Stomach (tissue), 4 donors: ENCODE measurements at regions not wholly inside any gene's neighbourhood (a gene's known extent, or its start where the extent isn't known, plus 50 kb on each side); places are given as distances from the start of the nearest gene placed in this dataset.

Source experiments
- POLR2A ChIP-seq, 4 donors: fragments of 450-650 bp; IDR thresholded peaks; one replicate each; pipeline ENCODE4 v1.6.1; 2016; ENCODE audit warnings: antibody characterized with exemption in 4 of 4, control low read depth in 2 of 4, mild to moderate bottlenecking in 1 of 4, moderate library complexity in 1 of 4
- TF ChIP-seq, protein P1 (sequence below), 7 experiments: fragments of 450-650 bp in 4 of 7; fragments of 200-600 bp in 3 of 7; sonication (generic) in 3 of 7; IDR thresholded peaks; one replicate each; pipeline ENCODE4 v1.5.1; 2016 to 2019; ENCODE audit warnings: antibody characterized with exemption in 7 of 7, control low read depth in 2 of 7, mild to moderate bottlenecking in 1 of 7

GRCh38 chr16:35215287-35215686 lies 1755.9 kb downstream of the TP53TG3F start:
- TF ChIP-seq, protein P1, sequence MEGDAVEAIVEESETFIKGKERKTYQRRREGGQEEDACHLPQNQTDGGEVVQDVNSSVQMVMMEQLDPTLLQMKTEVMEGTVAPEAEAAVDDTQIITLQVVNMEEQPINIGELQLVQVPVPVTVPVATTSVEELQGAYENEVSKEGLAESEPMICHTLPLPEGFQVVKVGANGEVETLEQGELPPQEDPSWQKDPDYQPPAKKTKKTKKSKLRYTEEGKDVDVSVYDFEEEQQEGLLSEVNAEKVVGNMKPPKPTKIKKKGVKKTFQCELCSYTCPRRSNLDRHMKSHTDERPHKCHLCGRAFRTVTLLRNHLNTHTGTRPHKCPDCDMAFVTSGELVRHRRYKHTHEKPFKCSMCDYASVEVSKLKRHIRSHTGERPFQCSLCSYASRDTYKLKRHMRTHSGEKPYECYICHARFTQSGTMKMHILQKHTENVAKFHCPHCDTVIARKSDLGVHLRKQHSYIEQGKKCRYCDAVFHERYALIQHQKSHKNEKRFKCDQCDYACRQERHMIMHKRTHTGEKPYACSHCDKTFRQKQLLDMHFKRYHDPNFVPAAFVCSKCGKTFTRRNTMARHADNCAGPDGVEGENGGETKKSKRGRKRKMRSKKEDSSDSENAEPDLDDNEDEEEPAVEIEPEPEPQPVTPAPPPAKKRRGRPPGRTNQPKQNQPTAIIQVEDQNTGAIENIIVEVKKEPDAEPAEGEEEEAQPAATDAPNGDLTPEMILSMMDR (IDR thresholded peaks at IDR 0.05) = no peak
- TF ChIP-seq POLR2A (IDR thresholded peaks at IDR 0.05) = no peak
